Amniotic stem cell (primary cell): ENCODE measurements at regions not wholly inside any gene's neighbourhood (a gene's known extent, or its start where the extent isn't known, plus 50 kb on each side); places are given as distances from the start of the nearest gene placed in this dataset.

Source experiments
- DNase-seq: peaks from one replicate; lab custom pipeline; 2025; lab: John Stamatoyannopoulos, UW

GRCh38 chr9:126017758-126018157 lies 270.6 kb downstream of the PBX3 start:
- DNase-seq, result no peak

GRCh38 chr9:126020836-126021235 lies 273.7 kb downstream of the PBX3 start:
- no peak for DNase-seq

- no peak for DNase-seq
Measured at GRCh38 chr9:126023962-126024361, 276.8 kb downstream of the PBX3 start.

GRCh38 chr9:126024581-126025230 lies 277.5 kb downstream of the PBX3 start:
- DNase-seq, result no peak

- DNase-seq, result no peak
Measured at GRCh38 chr9:126025991-126026390, 278.8 kb downstream of the PBX3 start.

GRCh38 chr9:126027566-126027965 lies 280.4 kb downstream of the PBX3 start:
- DNase-seq, result no peak

GRCh38 chr9:126028746-126029145 lies 281.6 kb downstream of the PBX3 start:
- DNase-seq, result no peak

GRCh38 chr9:126030716-126031115 lies 283.5 kb downstream of the PBX3 start:
- no peak for DNase-seq

- no peak for DNase-seq
Measured at GRCh38 chr9:126031116-126031515, 283.9 kb downstream of the PBX3 start.

- DNase-seq, result no peak
Measured at GRCh38 chr9:126032135-126032534, 285.0 kb downstream of the PBX3 start.

GRCh38 chr9:126033318-126033717 lies 286.1 kb downstream of the PBX3 start:
- DNase-seq, result no peak

- DNase-seq, result no peak
Measured at GRCh38 chr9:126033956-126034355, 286.8 kb downstream of the PBX3 start.

GRCh38 chr9:126036881-126037291 lies 289.7 kb downstream of the PBX3 start:
- DNase-seq, result no peak

GRCh38 chr9:126038790-126039189 lies 287.8 kb upstream of the MVB12B start:
- no peak for DNase-seq

- no peak for DNase-seq
Measured at GRCh38 chr9:126043681-126044080, 282.9 kb upstream of the MVB12B start.

- no peak for DNase-seq
Measured at GRCh38 chr9:126049088-126049487, 277.5 kb upstream of the MVB12B start.

GRCh38 chr9:126049896-126050604 lies 276.6 kb upstream of the MVB12B start:
- no peak for DNase-seq

GRCh38 chr9:126050605-126050990 lies 276.0 kb upstream of the MVB12B start:
- no peak for DNase-seq

- no peak for DNase-seq
Measured at GRCh38 chr9:126051446-126052130, 275.0 kb upstream of the MVB12B start.

- no peak for DNase-seq
Measured at GRCh38 chr9:126052791-126053190, 273.8 kb upstream of the MVB12B start.

GRCh38 chr9:126053913-126054312 lies 272.7 kb upstream of the MVB12B start:
- no peak for DNase-seq

- DNase-seq, result no peak
Measured at GRCh38 chr9:126055381-126055985, 271.1 kb upstream of the MVB12B start.
